GM19463 (cell line): ENCODE measurements at regions not wholly inside any gene's neighbourhood (a gene's known extent, or its start where the extent isn't known, plus 50 kb on each side); places are given as distances from the start of the nearest gene placed in this dataset.

ENCODE experiments used
- ATAC-seq: cut with Tn5 transposase; IDR thresholded peaks from one replicate; pipeline ENCODE4 v1.9.1; 2021; ENCODE audit warnings: mild to moderate bottlenecking, moderate library complexity; ENCODE audit not compliant: unreplicated experiment

DNA sequence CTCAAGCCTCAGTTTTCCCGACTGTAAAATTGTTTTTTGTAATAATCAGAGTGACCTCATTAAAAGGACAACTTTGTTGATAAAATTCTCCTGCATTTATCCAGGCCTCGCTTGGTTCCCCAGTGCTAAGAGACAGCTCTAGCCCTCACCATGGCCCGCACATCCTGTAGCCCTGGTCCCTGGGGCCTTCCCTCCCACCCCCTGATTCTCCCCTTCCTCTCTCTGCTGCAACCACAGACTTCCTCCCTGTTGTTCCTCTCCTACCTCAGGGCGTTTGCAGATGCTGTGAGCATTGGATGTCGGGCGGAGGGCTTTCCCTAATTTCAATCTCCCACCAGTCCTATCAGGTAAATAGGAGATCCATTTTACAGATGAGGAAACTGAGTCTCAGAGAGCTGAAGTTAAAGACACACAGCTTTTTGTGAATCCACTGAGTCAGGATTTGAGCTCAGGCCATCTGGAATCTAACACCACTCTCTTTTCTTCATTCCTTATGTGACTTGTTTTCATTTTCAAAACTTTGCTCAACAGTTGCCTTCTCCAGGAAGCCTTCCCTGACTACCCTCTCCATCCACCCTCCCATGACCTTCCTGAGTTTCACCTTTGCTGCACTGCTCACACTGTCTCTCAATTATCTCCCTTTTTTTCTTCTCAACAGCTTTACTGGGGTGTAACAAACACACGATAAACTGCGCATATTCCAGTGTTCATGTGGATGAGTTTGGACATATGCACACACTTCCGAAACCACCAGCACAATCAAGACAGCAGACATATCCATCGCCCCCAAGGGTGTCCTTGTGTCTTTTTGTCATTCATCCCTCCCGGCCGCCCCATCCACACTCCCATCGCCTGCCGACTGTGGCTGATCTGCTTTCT is 107.1 kb downstream of the CEBPB start:
- no peak for ATAC-seq

DNA sequence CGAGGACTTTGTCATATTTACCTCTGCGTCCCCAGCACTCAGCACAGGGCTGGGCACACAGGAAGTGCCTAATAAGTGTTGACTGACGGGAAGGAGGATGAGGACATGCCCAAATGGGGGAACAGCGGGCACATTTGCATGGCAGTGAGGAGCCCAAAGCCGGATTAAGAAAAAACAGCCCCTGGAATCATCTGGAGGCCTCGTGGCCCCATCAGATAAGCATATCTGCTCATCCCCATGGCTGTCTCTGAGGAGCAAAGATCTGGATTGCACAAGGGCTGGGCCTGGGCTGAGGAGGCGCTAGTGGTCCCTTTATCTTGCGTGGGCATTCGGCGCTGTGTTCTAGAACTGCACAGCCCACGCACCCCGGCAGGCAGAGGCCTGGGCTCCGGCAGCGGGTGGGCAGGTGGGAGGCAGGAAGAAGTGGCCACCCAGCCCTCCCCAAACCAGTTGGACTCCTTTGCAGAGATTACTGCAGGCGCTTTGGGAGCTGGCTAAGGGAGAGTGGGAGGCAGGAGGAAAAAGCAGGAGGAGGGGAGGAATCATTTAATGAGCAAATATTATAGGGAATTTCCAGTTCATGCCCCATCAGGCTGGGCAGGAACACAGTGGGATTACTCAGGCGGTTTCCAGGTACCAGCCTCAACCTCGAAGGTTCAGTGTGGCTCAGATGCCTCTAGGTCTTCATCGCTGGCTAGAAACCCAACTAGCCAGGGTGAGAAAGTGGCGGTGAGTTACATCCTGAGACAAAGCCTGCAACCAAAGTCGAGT is 108.1 kb downstream of the CEBPB start:
- ATAC-seq = no peak

DNA sequence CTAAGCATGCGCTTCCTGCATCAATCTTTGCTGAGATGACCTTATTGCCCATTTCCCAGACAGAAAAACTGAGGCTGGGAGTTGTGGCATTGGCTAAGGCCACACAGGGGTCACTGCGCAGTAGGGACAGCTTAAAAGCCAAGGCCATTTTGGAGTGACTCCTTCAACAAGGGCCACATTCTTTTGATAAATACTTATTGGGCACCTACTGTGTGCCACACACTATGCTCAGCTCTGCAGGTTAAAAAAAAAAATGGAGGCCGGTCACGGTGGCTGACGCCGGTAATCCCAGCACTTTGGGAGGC is 108.6 kb downstream of the CEBPB start:
- no peak for ATAC-seq

DNA sequence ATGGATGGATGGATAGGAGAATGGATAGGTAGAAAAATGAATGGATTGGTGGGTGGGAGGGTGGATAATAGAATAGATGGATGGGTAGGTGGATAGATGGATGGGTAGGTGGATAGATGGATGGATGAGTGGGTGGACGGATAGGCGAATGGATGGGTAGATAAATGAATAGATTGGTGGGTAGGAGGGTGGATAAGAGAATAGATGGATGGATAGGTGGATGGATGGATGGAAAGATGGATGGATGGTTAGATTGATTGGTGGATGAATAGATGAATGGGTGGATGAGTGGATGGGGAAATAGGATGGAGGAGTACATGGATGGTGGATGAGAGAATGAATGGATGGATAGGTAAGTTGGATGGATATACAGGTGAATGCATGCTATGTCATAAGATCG is 110.5 kb downstream of the CEBPB start:
- ATAC-seq = no peak

DNA sequence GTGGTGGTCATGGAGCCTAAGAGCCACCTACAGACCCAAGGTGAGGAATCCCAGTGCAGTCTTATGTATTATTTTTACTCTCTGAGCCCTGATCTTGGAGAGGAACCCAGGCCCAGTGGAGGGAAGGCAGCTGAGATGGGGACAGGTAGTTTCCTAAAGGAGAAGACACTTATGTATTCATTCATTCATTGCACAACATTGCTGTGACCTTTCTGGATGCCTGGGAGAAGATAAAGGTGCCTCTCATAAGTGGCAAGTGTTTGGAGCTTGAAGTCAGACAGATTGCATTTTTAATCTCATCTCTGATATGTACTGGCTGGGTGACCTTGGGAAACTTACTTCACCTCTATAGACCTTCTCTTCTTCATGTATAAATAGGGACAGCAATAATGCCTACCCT is 111.1 kb downstream of the CEBPB start:
- ATAC-seq = no peak

DNA sequence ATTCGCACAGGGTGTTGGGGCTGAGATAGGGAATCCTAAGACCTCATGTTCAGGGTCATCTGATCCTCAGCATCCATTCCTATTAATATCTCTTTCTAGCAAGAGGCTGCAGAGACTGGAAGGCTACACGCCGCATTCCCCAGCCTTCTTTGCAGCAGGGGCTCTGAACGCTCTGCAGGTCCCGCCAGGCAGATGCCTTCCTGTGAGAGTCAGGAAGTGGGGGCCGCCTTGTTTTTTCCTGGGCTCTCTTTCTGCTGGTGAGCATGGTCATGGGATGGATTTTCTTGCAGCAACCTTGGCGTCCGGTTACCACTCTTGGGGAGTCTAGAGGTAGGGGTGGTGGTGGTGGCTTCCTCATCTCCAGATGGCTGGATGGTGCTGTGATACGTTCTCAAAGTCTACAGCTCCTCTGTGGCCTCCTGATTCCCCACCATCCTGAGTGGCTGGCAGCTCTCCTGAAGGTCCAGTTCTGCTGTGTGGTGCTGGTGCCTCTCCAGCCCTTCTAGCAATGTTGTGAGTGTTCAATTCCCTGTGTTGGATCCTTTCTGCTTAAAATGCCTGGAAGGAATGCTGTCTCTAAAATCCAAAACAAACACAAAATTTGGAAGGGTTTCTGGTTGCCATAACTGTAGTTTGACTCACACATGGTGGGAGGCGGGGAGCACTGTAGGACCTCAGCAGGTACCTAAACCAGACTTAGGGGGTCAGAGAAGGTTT is 111.9 kb downstream of the CEBPB start:
- ATAC-seq = no peak

DNA sequence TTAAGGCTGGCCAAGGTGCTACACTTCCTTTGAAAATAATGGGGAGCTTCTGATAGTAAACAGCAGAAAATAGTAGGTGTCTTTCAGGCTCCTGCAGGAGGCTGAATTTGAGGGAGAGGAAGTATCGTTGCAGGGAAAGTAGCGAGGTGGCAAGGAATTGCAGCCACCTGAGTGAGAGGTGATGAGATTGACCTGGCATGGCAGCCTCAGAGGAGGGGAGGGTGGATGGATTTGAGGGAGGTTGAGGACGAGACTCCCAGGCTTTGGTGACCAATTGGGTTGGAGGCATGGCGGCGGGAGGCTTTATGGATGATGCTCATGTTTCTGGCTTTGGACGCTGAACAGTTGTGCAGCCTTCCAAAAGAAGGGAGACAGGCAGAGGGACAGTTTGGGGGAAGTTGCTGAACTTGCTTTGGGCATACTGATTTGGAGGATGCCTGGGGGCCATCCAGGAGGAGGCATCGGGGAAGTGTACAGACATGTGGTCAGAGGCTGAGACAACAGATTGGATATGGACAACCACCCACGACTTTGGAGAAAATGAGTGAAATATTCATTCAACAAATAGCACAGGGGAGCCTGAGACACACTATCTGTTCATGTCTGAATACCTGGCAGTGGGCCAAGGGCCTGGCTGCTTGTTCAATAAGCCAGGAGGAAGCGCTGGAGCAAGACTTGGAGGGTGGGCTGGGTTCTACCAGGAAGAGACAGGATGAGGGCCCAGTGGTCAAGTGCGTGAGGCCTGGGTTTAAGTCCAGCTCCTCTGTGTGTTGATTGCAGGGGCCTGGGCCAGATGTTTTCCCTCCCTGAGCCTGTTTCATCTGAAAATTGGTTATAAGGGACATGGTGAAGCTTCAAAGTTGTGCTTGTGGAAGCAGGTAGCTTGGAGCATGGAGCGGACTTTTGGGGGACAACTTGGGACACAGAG is 113.2 kb downstream of the CEBPB start:
- no peak for ATAC-seq

DNA sequence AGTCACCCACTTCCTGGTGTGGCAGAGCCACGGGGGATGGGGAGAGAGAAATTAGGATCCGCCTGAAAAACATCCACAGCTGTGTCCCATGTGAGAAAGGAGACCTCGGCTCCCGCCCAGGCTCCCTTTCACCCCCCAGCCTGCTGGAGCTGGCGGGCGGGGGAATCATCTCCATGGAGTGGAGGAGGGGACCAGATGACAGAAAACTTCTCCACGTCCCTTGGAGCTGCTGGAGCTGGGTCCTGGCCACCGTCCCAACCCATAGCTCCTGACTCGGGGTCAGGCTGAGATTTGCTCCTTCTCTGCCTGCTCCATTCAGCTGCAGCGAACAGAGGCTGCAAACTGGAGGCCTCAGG is 113.8 kb downstream of the CEBPB start:
- ATAC-seq = no peak

DNA sequence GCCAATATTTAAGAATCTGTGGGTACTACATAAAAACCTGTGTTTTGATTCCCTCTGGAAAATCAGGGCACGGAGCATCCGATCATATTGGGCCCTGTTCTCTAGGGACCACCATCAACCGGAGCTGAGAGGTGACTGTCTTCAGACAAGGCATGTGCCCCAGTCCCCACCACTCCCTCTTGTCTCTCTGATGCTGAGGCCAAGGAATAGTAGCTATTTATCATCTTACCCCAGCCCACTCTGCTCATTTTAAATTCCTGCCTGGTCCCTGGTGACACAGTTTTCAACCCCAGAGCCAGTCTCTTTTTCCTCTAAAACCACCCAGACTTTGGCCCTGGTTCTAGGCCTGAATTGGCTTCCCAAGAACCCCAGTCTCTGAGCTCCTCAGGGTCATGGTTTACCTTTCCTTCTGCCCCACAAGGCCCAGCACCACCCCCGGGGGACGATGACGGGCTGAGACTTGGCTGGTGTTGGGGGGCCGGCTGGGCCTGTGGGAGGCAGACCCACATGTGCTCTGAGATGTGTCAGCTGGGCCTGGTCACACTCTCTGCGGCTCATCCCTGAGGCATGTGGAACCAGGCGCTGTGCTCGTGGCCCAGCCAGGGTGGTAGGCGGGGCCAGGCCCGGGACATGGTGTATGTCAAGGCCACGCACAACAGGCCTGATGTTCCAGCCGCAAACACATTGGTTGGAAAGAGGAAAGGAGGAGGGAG is 114.4 kb downstream of the CEBPB start:
- ATAC-seq = no peak

DNA sequence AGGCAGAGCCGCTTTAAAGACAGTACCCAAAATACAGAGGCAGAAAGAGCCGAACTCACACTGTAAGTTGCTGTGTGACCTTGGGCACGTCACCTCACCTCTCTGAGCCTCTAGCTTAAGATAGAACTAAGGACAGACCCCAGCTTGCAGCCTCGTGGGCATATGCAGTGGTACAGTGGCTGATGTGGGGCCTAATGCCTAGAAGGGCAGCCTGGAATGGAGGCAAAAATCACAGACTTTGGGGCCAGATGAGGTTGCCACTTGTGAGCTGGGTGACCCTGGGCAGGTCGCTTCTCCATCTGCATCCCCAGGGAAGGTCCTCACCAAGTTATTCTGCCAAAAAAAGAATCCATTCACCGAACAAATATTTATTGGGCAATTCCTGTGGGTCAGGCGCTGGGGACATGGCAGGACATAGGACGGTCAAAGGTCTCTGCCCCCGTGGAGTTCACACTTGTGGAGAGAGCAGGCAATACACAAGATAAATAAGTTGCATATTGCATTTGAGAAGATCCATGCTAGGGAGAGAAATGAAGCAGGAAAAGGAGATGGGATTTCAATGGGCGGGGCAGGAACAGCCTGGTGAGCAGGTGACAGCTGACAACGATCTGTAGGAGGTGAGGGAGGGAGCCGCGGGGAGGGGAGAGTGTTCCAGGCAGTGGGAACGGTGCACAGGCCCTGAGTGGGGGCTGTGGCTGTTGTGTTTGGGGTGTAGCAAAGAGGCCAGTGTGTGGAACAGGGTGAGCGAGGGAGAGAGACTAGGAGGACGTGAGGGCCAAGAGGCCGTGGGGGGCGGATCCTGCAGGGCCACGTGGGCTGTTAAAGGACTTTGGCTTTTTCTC is 115.2 kb downstream of the CEBPB start:
- no peak for ATAC-seq

DNA sequence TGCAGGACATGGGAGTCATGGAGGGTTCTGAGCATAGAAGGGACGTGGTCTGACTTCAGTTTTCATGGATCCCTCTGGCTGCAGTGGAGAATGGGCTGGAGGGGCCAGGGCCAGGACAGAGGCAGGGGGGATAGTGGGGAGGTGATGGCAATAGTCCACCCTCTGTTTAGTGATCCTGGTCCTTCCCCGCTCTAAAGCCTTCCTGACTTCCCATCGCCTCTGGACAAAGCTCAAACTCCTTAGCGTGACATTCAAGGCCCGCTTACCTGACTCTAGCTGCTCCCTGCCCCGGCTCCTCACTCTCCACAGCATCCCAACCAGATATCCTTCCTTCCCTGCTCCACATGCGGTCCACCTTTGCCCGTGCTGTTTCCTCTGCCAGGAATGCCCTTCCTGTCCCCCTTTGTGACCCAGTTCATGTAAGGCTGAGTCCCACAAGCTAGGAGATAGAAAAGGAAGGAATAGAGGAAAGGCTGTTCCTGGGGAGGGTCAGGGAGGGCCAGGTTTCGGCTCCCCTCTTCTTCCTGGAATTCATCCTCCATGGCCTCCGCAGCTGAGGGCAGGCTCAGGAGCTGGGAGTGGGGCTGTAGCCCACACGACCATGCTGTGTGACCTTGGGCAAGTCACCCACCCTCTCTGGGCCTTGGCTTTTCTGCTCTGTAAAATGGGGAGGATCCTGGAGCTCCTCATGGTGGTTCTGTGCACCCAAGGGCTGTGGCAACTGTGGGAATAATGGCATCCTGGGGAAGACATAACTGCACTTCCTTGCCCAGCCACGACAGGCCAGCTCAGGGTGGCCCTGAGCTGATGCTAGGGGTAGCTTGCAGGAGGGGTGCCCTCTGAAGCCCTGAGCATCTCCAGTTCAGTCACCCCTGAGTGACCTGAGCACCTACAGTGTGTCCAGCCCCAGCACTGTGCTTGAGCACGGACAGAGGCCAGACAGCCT is 116.1 kb downstream of the CEBPB start:
- no peak for ATAC-seq

DNA sequence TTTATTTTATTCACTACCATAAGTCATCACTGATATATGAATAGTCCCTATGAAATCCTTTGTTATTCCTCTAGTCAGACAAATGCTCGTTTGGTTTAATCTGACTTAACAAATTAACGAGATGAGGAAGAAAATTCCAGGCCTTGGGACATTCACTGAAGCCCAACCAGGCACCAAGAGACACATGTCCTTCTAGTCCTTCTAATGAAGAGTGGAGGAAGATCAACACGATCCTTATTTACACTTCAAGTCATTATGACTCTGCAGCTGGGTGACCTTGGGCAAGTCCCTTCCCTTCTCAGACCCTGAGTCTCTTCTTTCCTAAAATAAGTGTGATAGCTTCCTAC is 117.5 kb downstream of the CEBPB start:
- no peak for ATAC-seq

DNA sequence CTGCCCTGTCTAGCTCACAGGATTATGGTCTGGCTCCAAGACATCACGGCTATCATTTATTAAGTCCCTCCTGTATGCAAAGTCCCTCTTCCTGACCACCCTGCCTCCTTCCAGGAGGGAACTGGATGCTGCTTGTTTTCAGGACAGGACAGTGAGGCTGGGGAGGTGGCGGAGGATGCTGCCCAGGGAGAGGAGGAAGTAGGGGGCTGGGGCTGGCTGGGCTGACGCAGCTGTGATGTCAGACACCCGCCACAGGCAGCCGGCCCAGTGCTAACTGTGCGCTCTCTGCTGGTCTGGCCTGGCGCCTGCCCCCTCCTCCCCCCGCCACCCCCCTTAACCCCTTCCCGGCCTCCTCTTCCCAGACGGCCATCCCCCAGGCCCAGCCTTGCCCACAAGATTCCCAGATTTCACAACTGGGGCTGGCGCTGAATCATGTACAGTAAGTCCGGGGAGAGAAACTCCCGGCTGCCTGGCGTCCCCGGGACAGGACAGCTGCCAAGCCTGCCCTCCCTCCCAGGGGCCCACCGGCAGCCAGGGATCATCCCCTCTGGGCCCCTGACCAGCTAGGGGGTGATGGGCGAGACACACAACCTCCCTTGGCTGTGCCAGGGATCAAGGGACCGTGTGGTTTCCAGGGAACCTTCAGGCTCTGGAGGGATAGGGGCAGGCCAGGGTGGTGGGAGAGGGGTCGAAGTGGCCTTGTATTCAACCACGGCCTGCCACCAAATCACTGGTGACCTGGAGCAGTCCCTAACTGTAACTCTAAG is 118.1 kb downstream of the CEBPB start:
- no peak for ATAC-seq

DNA sequence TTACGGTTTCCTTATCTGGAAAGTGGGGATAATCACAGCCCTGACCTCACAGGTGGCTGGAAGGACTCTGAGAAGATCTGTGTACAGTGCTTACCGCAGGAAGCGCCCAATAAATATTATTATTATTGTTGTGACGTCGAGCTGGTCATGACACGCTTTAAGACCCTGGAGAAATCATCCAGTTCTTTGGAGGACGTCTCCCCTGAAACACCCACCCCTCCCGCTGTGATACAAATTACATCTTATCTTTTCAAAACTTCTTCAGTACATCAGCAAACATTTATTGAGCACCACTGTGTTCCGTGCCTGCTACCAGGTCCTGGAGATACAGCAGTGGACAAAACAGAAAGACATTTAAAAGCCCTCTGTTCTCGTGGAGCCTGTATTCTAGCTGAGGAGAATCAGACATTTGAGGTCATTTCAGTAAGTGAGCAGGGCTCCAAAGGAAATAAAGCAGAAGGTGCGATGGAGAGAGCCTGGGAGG is 118.7 kb downstream of the CEBPB start:
- no peak for ATAC-seq

DNA sequence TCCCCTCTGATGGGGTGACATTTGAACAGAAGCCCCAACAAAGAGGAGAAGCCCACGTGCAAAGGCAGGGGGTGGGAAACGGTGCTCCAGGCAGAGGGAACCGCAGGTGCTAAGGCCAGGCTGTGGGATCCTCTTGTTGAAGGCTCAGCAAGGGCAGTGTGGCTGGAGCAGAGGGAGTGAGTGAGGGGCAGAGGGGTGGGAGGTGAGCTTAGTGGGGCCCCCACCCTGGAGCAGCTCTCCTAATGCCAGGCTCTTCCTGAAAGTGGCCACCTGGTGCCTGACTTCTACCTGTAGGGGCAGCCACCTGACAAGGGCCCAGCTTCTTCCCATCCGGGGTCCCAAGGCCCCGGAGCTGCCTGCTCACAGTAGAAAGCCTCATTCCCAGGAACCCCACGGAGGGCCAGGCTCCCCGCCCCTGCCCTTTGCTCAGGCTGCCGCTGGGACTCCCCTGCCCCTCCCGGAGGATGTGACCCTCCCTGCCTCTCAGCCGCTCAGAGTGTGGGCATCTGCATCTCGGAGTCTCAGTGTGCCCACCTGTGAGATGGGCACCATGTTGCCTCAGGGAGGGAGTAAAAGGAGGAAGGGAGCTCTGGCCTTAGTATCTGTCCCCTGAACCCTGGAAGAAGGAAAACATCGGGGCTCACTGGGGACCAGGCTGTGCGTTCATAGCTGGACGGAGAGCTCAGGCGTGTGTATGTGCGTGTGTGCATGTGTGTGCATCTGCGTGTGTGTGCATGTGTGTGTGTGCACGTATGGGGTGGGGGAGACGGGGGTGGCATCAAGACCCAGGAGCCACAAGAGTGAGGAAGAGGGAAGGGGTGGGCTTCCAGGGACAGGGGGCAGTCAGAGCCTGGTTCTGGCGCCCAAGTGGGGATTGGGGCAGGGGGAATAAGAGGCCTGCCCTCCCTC is 119.4 kb downstream of the CEBPB start:
- no peak for ATAC-seq

DNA sequence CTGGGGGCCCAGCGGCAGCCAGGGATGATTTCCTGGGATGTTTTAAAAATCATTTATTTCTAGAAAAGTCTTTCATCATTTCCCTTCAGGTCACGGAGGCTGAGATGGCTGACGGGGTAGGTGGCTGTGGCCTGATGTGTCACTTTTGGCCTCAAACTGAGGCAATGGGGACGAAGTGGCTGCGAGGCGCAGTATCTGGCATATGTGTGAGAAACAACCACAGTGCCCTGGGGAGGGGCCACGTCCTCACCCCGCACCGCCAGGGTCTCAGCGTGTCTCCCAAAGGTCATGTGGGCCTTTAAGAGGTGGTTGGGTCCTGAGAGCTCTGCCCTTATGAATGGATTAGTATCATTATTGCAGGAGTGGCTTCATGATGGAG is 120.0 kb downstream of the CEBPB start:
- ATAC-seq = no peak
